Ishikawa (cell line): ENCODE measurements at regions not wholly inside any gene's neighbourhood (a gene's known extent, or its start where the extent isn't known, plus 50 kb on each side); places are given as distances from the start of the nearest gene placed in this dataset.

Experiments used
- CEBPB ChIP-seq: IDR thresholded peaks from 2 replicates; pipeline ENCODE4 v1.6.1; 2012
- CREB1 ChIP-seq: IDR thresholded peaks from 2 replicates; pipeline ENCODE4 v1.6.1; 2012; ENCODE audit warnings: low read depth
- EGR1 ChIP-seq: IDR thresholded peaks from 2 replicates; pipeline ENCODE4 v1.6.1; 2012
- EP300 ChIP-seq: IDR thresholded peaks from 2 replicates; pipeline ENCODE4 v1.6.1; 2012; ENCODE audit warnings: borderline replicate concordance
- FOXM1 ChIP-seq: IDR thresholded peaks from 2 replicates; pipeline ENCODE4 v1.6.1; 2012; ENCODE audit warnings: low read depth, borderline replicate concordance
- NFIC ChIP-seq: IDR thresholded peaks from 2 replicates; pipeline ENCODE4 v1.6.1; 2012
- RAD21 ChIP-seq: IDR thresholded peaks from 2 replicates; pipeline ENCODE4 v1.6.1; 2012; ENCODE audit warnings: low read depth
- TAF1 ChIP-seq: IDR thresholded peaks from 2 replicates; pipeline ENCODE4 v1.6.1; 2012; ENCODE audit warnings: low read depth, mild to moderate bottlenecking
- TCF12 ChIP-seq: IDR thresholded peaks from 2 replicates; pipeline ENCODE4 v1.6.1; 2012; ENCODE audit warnings: low read depth
- TEAD4 ChIP-seq: IDR thresholded peaks from 2 replicates; pipeline ENCODE4 v1.6.1; 2012
- YY1 ChIP-seq: IDR thresholded peaks from 2 replicates; pipeline ENCODE4 v1.6.1; 2012; ENCODE audit warnings: low read depth
- ZBTB7A ChIP-seq: IDR thresholded peaks from 2 replicates; pipeline ENCODE4 v1.6.1; 2012; ENCODE audit warnings: low read depth
- TF ChIP-seq, protein P1 (sequence below): IDR thresholded peaks from 2 replicates; pipeline ENCODE4 v1.6.1; 2012
- TF ChIP-seq, protein P2 (sequence below): IDR thresholded peaks from 2 replicates; pipeline ENCODE4 v1.6.1; 2012
- TF ChIP-seq, protein P3 (sequence below): IDR thresholded peaks from 2 replicates; pipeline ENCODE4 v1.6.1; 2012; ENCODE audit warnings: low read depth, mild to moderate bottlenecking

DNA sequence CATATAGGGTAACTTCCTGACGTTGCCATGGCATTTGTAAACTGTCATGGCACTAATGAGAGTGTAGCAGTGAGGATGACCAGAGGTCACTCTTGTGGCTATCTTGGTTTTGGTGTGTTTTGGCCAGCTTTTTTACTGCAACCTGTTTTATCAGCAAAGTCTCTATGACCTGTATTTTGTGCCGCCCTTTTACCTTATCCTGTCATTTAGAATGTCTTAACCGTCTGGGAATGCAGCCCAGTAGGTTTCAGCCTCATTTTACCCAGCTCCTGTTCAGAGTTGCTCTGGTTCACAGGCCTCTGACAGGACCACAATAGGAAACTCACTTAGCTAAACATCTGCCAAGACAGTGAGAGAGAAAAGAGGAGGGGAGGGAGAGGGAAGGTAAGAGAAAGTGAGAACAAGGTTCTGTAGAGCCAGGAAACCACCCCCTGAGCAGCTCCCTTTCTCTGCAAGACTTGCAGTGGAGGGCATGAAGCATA lies 64.8 kb upstream of the PLEKHG3 start:
- TF ChIP-seq RAD21 (peak; percentile 7; the same call in 1 of the 2 replicates), YY1 (no peak), EP300 (peak; percentile 83; the same call in 1 of the 2 replicates), CEBPB (no peak), NFIC (0 out of 2 replicates have a peak, but pooled peaks have one; percentile 59), TAF1 (no peak), FOXM1 (peak; percentile 51; the same call in 1 of the 2 replicates), ZBTB7A (no peak), TEAD4 (peak; percentile 70), TCF12 (peak; percentile 58; the same call in 1 of the 2 replicates)
- TF ChIP-seq, protein P1, sequence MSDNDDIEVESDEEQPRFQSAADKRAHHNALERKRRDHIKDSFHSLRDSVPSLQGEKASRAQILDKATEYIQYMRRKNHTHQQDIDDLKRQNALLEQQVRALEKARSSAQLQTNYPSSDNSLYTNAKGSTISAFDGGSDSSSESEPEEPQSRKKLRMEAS: no peak
- TF ChIP-seq, protein P2, sequence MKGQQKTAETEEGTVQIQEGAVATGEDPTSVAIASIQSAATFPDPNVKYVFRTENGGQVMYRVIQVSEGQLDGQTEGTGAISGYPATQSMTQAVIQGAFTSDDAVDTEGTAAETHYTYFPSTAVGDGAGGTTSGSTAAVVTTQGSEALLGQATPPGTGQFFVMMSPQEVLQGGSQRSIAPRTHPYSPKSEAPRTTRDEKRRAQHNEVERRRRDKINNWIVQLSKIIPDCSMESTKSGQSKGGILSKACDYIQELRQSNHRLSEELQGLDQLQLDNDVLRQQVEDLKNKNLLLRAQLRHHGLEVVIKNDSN: no peak

DNA sequence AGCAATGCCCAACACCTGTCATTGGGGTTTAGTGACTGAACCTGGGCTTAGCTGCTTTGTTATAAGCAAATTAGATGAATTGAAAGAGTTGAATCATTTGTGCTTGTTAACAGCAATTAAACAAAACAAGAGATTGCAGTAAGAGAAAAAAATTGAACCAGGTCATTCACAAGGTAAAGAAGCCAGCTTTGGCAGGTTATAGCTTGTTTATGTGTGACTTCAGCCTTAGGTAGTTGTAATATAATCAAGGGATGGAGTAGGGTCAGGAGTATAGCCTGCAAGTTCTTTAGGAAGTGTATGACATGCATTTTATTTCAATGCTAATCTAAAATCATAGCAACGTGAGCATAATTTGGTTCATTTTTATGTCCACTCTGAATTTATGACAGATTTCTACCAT lies 63.4 kb upstream of the PLEKHG3 start:
- TF ChIP-seq CREB1 (no peak), FOXM1 (no peak), TAF1 (no peak), YY1 (no peak), EP300 (no peak), ZBTB7A (no peak), TCF12 (no peak), CEBPB (no peak)
- TF ChIP-seq, protein P3, sequence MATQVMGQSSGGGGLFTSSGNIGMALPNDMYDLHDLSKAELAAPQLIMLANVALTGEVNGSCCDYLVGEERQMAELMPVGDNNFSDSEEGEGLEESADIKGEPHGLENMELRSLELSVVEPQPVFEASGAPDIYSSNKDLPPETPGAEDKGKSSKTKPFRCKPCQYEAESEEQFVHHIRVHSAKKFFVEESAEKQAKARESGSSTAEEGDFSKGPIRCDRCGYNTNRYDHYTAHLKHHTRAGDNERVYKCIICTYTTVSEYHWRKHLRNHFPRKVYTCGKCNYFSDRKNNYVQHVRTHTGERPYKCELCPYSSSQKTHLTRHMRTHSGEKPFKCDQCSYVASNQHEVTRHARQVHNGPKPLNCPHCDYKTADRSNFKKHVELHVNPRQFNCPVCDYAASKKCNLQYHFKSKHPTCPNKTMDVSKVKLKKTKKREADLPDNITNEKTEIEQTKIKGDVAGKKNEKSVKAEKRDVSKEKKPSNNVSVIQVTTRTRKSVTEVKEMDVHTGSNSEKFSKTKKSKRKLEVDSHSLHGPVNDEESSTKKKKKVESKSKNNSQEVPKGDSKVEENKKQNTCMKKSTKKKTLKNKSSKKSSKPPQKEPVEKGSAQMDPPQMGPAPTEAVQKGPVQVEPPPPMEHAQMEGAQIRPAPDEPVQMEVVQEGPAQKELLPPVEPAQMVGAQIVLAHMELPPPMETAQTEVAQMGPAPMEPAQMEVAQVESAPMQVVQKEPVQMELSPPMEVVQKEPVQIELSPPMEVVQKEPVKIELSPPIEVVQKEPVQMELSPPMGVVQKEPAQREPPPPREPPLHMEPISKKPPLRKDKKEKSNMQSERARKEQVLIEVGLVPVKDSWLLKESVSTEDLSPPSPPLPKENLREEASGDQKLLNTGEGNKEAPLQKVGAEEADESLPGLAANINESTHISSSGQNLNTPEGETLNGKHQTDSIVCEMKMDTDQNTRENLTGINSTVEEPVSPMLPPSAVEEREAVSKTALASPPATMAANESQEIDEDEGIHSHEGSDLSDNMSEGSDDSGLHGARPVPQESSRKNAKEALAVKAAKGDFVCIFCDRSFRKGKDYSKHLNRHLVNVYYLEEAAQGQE: no peak
- TF ChIP-seq, protein P2: no peak
- TF ChIP-seq, protein P1: no peak

DNA sequence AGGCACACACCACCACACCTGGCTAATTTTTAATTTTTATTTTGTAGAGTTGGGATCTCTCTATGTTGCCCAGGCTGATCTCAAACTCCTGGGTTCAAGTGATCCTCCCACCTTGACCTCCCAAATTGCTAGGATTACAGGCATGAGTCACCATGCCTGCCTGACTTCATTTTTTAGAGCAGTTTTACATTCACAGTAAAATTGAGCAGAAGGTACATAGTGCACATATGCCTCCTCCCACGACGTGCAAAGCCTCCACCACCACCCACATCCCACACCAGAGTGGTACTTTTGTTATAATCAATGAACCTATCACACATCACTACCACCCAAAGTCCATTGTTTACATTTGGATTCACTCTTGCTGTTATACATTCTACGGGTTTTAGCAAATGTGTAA lies 62.5 kb upstream of the PLEKHG3 start:
- TF ChIP-seq, protein P2: no peak
- no peak for TF ChIP-seq ZBTB7A
- no peak for TF ChIP-seq NFIC
- no peak for TF ChIP-seq TEAD4

DNA sequence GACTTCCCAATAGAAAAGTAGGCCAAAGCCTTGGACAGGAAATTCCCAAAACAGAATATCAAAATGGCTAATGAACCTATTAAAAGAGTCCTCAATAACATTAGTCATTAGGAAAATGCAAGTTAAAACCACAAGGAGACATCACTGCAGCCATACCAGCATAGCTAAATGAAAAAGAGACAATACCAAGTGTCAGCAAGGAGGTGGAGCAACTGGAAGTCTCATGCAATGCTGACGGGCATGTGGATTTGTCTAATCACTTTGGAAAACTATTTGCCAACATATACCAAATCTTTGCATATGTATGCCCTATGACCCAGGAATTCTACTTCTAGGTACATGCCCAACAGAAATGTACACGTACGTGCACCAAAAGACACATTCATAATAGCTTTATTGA lies 60.5 kb upstream of the PLEKHG3 start:
- no peak for TF ChIP-seq TAF1
- no peak for TF ChIP-seq EP300
- TF ChIP-seq, protein P1: no peak
- no peak for TF ChIP-seq ZBTB7A
- no peak for TF ChIP-seq YY1
- TF ChIP-seq TEAD4: no peak
- TF ChIP-seq, protein P3: no peak
- no peak for TF ChIP-seq RAD21
- no peak for TF ChIP-seq FOXM1
- TF ChIP-seq CREB1: no peak
- no peak for TF ChIP-seq NFIC
- no peak for TF ChIP-seq CEBPB
- no peak for TF ChIP-seq EGR1
- TF ChIP-seq, protein P2: no peak
- TF ChIP-seq TCF12: no peak

DNA sequence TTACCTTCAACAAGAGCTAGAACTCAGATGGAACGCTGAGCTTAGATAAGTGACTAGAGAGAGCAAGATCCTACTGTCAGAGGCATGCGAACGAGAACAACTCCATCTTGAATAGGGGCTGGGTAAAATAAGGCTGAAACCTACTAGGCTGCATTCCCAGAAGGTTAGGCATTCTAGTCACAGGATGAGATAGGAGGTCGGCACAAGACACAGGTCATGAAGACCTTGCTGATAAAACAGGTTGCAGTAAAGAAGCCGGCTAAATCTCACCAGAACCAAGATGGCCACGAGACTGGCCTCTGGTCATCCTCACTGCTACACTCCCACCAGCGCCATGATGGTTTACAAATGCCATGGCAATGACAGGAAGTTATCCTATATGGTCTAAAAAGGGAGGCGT lies 59.6 kb upstream of the PLEKHG3 start:
- TF ChIP-seq YY1 (no peak), EGR1 (no peak), ZBTB7A (no peak), RAD21 (no peak), FOXM1 (no peak), CEBPB (no peak), TCF12 (no peak), TEAD4 (no peak), EP300 (no peak), CREB1 (no peak), TAF1 (no peak), NFIC (no peak)
- TF ChIP-seq, protein P1: no peak
- TF ChIP-seq, protein P3: no peak
- TF ChIP-seq, protein P2: no peak
